DOHH2 (cell line): ENCODE measurements at regions not wholly inside any gene's neighbourhood (a gene's known extent, or its start where the extent isn't known, plus 50 kb on each side); places are given as distances from the start of the nearest gene placed in this dataset.

Experiments used
- H3F3A ChIP-seq: fragments of 200-600 bp; sonication (generic), shearing (Covaris generic); 2 replicates; pipeline ENCODE4 v1.6.0; 2016; ENCODE audit warnings: antibody characterized with exemption, mild to moderate bottlenecking; ENCODE audit not compliant: control insufficient read depth, insufficient read depth
- H3K27ac ChIP-seq: fragments of 200-600 bp; sonication (generic); 2 replicates; pipeline ENCODE4 v1.5.1; 2014; ENCODE audit warnings: low read depth, mild to moderate bottlenecking, low read length, moderate library complexity
- H3K27me3 ChIP-seq: fragments of 200-600 bp; sonication (generic); 2 replicates; pipeline ENCODE4 v1.6.1; 2014; ENCODE audit warnings: mild to moderate bottlenecking, low read length, mixed read lengths; ENCODE audit not compliant: control insufficient read depth
- H3K36me3 ChIP-seq: fragments of 200-600 bp; sonication (generic); 2 replicates; pipeline ENCODE4 v1.6.1; 2014; ENCODE audit warnings: mild to moderate bottlenecking, low read length, moderate library complexity, mixed read lengths; ENCODE audit not compliant: control insufficient read depth
- H3K4me1 ChIP-seq: fragments of 200-600 bp; sonication (generic); 2 replicates; pipeline ENCODE4 v1.6.1; 2014; ENCODE audit warnings: mild to moderate bottlenecking, low read length, mixed read lengths; ENCODE audit not compliant: control insufficient read depth
- H3K4me2 ChIP-seq: fragments of 200-600 bp; sonication (generic); 2 replicates; pipeline ENCODE4 v1.6.0; 2014; ENCODE audit warnings: mild to moderate bottlenecking, low read length, moderate library complexity
- H3K4me3 ChIP-seq: fragments of 200-600 bp; sonication (generic); 2 replicates; pipeline ENCODE4 v1.5.1; 2014; ENCODE audit warnings: mild to moderate bottlenecking, low read length, mixed read lengths
- H3K79me2 ChIP-seq: fragments of 200-600 bp; sonication (generic); 2 replicates; pipeline ENCODE4 v1.6.1; 2014; ENCODE audit warnings: mild to moderate bottlenecking, low read length, mixed read lengths; ENCODE audit not compliant: control insufficient read depth
- H3K9me2 ChIP-seq: fragments of 200-600 bp; sonication (generic); replicated peaks from 2 replicates; pipeline ENCODE4 v1.6.1; 2014; ENCODE audit warnings: mild to moderate bottlenecking, low read length, mixed read lengths; ENCODE audit not compliant: control insufficient read depth
- H3K9me3 ChIP-seq: fragments of 200-600 bp; sonication (generic); 2 replicates; pipeline ENCODE4 v1.6.1; 2014; ENCODE audit warnings: antibody characterized with exemption, low read length, mixed read lengths; ENCODE audit not compliant: control insufficient read depth, insufficient read depth
- H4K20me1 ChIP-seq: fragments of 200-600 bp; sonication (generic); 2 replicates; pipeline ENCODE4 v1.6.0; 2014; ENCODE audit warnings: low read depth, mild to moderate bottlenecking, antibody characterized with exemption, low read length, moderate library complexity; ENCODE audit not compliant: control insufficient read depth, insufficient read depth
- CTCF ChIP-seq: fragments of 200-600 bp; sonication (generic); IDR thresholded peaks from one replicate; pipeline ENCODE4 v1.5.1; 2014; ENCODE audit warnings: antibody characterized with exemption, mild to moderate bottlenecking, low read depth, low read length; ENCODE audit not compliant: poor library complexity, severe bottlenecking
- EZH2phosphoT487 ChIP-seq: fragments of 200-600 bp; sonication (generic); IDR thresholded peaks from 2 replicates; pipeline ENCODE4 v1.6.1; 2017; ENCODE audit warnings: borderline replicate concordance, mild to moderate bottlenecking, antibody characterized with exemption, low read length, moderate library complexity, mixed read lengths

GRCh38 chr12:29883941-29884554 lies 100.3 kb upstream of the TMTC1 start:
- TF ChIP-seq CTCF (no peak), EZH2phosphoT487 (no peak)
- no peaks in the 10 kb centered on the region for H3K9me3 ChIP-seq
- no peaks in the 10 kb centered on the region for H3K79me2 ChIP-seq
- no peaks in the 10 kb centered on the region for H3K36me3 ChIP-seq
- no peaks in the 10 kb centered on the region for H3F3A ChIP-seq
- H3K9me2 ChIP-seq: no peaks in the 10 kb centered on the region
- H3K4me3 ChIP-seq: no peak overlapping the region
- no peak overlapping the region for H3K4me2 ChIP-seq
- H3K27ac ChIP-seq: no peak overlapping the region
- no peaks in the 10 kb centered on the region for H3K27me3 ChIP-seq
- no peaks in the 10 kb centered on the region for H3K4me1 ChIP-seq
- H4K20me1 ChIP-seq: no peaks in the 10 kb centered on the region

GRCh38 chr12:29883525-29883924 lies 99.8 kb upstream of the TMTC1 start:
- Histone ChIP-seq H3K27me3 (no peaks in the 10 kb centered on the region), H3K4me2 (no peak overlapping the region), H3K4me1 (no peaks in the 10 kb centered on the region), H3K27ac (no peak overlapping the region), H3K36me3 (no peaks in the 10 kb centered on the region), H3K9me3 (no peaks in the 10 kb centered on the region), H3K79me2 (no peaks in the 10 kb centered on the region), H3F3A (no peaks in the 10 kb centered on the region), H4K20me1 (no peaks in the 10 kb centered on the region), H3K4me3 (no peak overlapping the region), H3K9me2 (no peaks in the 10 kb centered on the region)
- TF ChIP-seq EZH2phosphoT487 (no peak), CTCF (no peak)

- Histone ChIP-seq H3K4me2 (no peak overlapping the region), H3K27me3 (no peaks in the 10 kb centered on the region), H3K36me3 (no peaks in the 10 kb centered on the region), H3K79me2 (no peaks in the 10 kb centered on the region), H3F3A (no peaks in the 10 kb centered on the region), H3K4me3 (no peak overlapping the region), H3K27ac (no peak overlapping the region), H3K4me1 (no peaks in the 10 kb centered on the region), H3K9me2 (no peaks in the 10 kb centered on the region), H4K20me1 (no peaks in the 10 kb centered on the region), H3K9me3 (no peaks in the 10 kb centered on the region)
- no peak for TF ChIP-seq EZH2phosphoT487
- no peak for TF ChIP-seq CTCF
These were observed 99.1 kb upstream of the TMTC1 start for GRCh38 chr12:29882846-29883245.

GRCh38 chr12:29880987-29881386 lies 97.2 kb upstream of the TMTC1 start:
- H3K4me2 ChIP-seq: no peak overlapping the region
- no peaks in the 10 kb centered on the region for H3K9me3 ChIP-seq
- H3F3A ChIP-seq: no peaks in the 10 kb centered on the region
- no peaks in the 10 kb centered on the region for H3K9me2 ChIP-seq
- no peaks in the 10 kb centered on the region for H3K4me1 ChIP-seq
- H3K79me2 ChIP-seq: no peaks in the 10 kb centered on the region
- no peaks in the 10 kb centered on the region for H4K20me1 ChIP-seq
- no peaks in the 10 kb centered on the region for H3K27me3 ChIP-seq
- H3K4me3 ChIP-seq: no peak overlapping the region
- no peak overlapping the region for H3K27ac ChIP-seq
- no peaks in the 10 kb centered on the region for H3K36me3 ChIP-seq
- TF ChIP-seq CTCF (no peak), EZH2phosphoT487 (no peak)
